ENCODE measurements at regions not wholly inside any gene's neighbourhood (a gene's known extent, or its start where the extent isn't known, plus 50 kb on each side); places are given as distances from the start of the nearest gene placed in this dataset.
"Not testable (repeated sequence)": the region's sequence is repeated elsewhere in the genome, so short reads cannot be mapped to it uniquely, and the experiment has no call there.

DNA sequence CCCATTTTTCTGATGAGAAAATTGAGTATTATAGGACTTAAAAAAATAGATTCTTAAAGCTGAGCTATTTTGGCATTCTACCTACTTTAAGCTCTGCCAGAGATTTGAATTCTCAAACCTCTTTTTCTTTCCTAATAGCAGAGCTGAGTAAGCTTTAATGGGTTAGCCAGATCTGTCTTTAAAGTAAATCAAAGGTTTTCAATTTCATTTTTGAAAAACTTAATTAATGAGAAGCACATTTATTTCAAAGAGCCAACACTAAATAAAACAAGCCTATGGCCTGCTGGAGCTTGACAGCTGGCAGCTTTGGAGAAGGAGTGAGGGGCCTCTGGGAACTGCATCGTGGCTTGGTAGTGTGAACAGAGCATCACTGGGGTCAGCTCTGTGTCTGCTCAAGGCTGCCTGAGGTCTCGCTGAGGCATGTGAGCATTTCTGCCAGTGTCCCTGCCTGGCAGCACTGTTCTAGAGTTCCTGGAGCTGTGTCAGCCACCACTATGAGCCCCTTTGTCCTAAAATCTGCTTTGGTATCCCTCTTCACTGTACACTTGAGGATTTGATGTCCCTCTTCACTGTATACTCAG, 50.4 kb upstream of the PRSS23 start:
- no peak for DNase-seq

DNA sequence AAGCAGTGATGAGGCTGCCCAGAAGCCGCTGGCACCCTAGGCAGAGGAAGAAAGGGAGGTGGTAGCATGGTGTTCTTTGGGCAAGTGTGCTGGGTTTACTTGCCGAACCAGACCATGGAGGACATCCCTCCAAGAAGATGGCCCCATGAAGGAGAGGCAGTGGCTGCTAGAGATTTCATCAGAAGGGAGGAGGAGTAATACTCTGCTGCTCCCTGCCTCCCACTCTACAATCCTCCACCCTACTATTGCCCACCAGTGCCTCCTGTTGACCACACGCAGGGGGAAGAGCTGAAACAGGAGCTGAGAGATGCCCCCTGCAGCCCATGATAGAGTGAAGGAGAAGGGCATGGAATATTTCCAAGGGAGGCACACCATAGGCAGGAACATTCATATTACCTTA, 51.0 kb upstream of the PRSS23 start:
- DNase-seq: no peak

DNA sequence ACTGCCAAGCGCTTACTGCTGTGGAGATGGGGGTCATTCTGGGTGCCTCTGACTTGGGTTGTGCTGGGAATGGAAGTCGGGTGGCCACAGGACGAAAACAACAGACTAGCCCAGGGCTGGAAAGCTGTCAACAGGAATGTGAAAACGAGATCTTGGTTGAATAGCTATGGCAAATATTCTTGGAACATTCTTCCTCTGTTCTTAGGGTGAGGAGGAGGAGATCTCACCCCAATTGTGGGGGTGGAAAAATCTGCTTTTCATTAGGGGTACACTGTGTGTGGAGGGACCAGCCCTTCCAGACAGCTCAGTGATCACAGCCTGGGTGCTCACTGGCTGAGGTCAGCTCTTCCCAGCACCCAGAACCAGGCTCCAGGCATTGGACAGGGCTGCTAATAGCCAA, 52.0 kb upstream of the PRSS23 start:
- no peak for DNase-seq

DNA sequence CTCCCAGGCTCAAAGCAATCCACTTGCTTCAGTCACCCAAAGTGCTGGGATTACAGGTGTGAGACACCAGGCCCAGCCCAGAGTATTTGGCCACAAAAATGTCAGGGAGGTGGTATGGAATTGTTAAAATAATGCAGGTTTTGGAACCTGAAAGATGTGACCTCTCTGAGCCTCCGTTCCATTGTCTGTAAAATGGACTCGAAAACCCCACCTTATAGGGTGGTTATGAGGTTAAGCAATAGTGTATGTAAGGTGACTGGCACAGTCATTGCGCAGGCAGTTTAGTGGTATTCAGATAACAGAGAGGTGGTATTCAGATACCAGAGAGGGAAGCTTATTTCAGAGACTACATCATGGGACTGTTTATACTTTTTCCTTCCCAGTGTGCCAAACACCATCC, 52.5 kb upstream of the PRSS23 start:
- no peak for DNase-seq

DNA sequence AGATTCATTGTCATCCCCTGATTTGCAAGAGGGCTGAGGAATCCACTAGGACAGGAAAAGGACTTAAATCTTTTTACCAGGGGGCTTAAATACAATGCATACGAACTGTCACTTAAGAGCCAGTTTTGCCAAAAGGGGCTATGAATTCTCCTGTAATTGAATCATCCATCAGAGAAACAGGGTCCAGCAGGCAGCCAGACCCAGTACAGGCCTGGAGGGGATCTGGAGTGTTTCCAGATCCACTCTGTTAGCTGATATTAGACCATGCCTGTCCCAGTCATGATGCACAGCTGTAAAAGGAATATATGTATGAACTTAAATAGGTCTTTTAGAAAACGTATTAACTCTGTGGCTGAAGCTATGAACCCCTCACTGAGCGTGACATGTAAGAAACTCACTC, 53.8 kb upstream of the PRSS23 start:
- DNase-seq: no peak

DNA sequence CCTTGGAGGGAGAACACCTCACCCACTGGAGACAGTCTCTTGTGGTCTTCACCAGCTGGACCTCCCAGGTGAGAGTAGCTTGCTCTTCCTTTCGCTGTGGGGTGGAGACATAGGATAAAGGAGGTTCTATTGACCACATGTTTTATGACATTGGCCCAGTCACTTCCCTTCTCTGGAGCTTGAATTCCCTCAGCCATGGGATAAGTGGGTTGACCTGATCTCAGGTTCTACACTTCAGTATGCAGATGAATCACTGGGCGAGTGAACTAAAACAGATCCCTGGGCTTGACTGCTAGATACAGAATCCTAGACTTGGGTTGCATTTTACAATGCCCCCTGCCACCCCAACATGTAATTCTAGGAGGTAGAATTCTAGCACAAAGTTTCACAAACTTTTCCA, 54.8 kb upstream of the PRSS23 start:
- DNase-seq: no peak

DNA sequence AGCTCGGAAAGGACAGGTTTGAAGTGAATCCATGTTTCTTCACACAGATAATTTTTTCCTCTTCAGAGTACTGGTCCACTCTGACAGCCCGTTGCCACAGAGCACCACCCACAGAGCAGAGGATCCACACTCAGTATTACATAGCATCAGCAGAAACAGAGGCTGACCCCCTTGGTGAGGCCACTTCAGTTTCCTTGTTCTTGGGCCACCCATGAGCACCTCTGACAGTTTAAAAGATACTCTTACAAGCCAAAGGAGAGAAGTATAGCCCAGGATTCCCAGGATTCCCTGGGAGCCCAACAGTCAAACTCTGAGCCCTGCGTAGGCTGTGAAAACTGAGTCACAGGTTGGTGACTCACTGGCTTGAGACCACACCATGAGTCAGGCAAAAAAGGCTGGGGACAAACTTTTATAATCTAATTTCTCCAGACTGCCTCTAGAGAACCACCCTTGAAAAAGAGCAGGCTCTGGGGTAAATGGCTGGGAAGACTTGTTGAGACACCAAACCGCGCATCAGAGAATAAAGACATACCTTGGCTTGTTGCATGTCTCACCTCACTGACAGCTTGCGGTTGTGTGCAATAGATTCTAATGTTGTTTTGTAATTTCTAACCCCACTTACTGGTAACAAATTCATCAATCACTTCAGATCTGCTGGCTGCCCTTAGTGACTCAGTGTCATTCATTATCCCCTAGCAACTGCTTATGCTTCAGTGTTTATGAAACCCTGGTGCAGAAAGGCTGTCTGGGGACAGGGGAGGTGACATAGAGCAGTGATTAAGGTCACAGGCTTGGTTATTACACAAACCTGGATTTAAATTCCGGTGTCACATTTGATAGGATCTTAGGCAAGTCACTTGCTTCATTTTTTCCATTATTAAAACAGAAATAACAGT, 56.9 kb upstream of the PRSS23 start:
- peak; percentile 64 for DNase-seq

DNA sequence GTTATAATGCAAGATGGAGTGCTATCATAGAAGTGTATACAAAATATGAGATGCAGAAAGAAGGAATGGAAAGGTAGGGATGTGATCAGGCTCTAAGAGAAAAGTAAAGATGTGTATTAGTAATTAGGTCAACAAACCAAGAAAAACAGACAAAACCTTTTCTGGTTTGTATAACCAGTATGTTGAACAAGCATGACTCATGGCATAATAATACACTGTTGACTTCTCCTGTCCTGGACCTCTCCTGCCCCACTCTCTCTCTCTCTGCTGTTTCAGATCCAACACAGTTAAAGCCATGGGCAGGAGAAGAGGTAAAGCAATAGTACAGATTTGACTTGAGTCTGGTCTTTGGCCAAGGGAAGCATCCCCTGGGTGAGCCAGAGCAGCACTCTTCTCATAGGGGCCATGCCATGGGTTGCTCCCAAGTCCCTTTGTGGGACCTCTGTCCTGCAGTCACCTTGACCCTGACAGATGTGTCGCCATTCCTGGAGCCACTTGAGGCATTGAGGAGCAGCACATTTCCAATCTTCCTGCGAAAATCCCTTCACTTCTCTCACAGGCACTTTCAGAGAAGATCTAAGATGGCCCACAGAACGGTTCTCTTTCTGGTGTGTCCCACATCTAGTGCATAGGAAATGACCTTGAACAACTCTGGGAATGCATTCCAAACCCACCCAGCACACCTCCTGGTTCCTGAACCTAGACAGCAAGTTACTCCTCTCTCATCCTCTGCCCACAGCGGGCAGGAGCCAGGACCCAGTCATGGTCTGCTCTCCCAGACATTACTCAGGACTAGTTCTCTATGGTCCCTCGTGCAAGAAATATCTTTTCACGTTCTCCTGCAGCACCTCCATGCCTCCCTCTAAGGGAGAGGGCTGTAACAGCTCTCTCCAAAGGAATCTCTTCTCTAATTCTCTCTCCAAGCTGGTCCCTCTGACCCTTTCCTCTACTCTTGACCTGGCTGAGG, 58.2 kb upstream of the PRSS23 start:
- no peak for DNase-seq

DNA sequence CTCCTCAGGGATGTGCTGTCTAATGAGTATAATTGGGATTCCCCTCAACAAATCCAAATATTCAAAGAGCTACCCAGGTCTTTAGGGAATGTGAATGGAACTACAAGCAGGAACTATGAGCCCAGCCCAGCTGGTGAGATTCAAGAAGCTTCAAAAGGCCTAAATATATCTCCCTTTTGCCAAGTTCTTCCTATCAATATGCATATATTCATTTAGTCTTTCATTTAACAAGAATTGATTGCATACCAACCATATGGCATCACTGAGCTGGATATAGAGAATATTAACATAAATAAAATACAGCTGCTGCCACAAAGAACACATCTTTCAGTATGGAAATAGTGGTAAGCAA, 58.9 kb upstream of the PRSS23 start:
- DNase-seq: no peak

DNA sequence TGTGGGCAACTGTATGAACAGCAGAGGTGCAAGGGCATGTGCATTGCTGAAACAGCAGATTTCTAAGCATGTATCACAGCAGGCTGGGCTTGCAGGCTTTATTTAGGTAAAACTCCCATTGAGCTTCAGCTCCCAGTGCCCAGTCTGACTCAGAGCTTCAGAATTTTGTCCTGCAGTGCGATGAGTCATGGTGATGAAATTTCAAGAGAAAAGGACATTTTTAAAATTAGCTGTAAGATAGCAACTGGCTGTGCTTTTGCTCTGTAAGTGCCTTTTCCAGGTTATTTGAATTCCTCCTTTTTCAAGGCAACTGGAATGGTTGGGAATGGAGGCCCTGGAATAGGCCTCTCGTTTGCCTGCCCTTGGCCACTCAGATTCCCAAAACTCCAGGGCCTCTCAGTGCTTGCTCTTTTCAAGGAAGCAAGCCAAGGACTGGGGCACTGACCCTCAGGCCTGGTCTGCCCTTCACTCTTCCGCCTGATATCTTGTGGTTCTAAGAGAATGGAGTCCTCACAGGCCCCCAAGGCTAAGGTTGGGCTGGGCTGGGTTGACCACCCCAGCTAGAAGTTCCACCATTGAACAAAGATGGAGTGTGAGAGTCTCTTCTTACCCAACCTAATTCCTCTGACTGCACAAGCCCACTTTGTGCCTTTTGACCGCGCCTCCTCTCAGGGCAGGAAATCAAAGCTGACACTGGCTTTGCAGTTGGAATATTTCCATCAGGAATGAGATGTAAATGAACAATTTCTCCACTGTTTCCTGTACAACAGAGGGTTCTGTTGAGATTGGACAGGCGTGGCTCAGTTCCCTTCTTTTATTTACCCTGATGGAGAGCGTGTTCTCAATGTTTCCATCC, 59.5 kb upstream of the PRSS23 start:
- no peak for DNase-seq

DNA sequence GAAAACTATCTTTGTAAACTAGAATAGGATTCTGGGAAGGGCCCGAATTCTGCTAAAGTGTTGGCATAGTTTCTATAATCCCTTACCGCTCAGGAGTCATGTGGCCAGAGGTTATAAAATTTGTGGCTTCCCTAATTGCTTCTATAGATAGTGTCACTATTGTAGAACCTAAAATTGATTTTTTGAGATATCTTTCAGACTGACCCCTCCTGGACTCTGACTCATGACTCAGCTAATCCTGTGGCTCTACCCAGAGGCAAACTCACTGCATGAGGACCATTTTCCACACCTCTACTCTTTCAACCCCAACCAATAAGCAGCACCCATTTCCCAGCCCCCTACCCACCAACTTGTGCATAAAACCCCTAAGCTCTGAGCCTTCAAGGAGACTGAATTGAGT, 61.8 kb upstream of the PRSS23 start:
- no peak for DNase-seq

DNA sequence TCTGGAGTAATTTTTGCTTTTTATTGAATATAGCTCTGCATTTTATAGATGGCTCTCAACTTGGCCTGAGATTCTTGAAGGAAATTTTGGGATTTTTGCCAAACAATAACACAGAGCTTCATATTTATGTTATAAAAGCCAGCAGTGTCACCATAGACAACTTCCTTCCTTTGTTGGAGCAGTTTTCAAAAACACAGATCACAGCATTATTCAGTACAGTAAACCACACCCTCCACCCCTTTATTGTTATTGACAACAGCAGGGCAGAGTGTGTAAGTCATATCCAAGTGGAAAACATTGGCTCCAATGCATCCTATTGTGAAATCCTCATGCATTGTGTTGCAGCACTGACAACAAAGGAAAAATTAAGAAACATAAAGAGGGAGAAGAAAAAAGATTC, 62.6 kb upstream of the PRSS23 start:
- no peak for DNase-seq

DNA sequence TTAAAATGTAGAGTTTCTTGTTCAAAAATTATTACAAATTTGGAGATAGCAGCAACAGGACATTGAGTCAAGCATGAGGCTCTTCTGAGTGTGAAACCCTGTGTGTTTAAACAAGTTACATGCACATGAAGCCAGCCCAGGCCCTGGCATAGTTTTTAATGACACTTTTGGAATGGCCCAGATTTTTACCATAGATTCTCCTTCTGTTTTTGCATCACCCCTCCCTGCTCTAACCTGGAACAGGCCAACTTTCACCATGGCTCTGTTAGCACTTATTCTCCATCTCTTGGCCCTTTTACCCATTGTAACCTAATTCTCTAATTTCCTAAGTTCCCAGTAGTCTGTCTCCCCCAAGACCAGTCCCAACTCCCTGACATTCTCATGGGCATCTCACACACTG, 63.1 kb upstream of the PRSS23 start:
- no peak for DNase-seq

DNA sequence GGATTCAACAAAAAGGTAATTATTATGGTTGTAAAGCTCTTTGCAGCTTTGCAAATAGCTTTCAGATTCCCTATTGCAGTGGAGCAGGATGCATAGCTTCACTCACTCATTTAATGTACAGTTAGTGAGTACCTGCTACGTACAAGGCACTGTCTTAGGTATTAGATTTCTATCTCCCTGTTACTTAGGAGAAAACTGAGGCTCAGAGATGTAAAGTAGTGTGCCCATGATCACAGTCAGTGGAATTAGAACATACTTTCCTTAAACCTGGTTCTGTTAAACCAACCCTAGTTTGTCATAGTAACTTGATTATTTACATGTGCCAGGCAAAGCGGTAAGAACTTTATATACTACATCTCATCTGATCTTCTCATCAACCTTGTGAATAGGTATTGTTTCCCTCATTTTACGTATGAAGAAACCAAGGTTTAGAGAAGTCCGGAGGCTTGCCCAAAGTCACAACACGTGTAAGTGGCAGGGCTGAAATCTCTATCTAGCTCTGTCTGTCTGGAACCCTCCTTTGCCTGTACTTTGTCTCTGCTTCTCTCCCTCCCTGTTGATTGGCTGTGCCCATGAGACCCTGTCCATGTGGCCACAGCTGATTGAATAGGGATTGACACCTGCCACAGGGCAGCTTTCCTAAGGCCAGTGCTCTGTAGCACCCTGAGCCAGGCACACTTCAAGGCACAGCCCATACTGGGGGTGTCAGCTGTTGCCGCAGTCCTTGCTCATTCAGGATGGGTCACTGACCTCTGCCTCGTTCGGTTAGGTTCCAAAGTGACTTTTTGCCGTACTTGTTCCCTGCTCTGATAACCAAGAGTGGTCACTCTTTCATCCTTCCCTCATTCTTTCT, 63.8 kb upstream of the PRSS23 start:
- no peak for DNase-seq

DNA sequence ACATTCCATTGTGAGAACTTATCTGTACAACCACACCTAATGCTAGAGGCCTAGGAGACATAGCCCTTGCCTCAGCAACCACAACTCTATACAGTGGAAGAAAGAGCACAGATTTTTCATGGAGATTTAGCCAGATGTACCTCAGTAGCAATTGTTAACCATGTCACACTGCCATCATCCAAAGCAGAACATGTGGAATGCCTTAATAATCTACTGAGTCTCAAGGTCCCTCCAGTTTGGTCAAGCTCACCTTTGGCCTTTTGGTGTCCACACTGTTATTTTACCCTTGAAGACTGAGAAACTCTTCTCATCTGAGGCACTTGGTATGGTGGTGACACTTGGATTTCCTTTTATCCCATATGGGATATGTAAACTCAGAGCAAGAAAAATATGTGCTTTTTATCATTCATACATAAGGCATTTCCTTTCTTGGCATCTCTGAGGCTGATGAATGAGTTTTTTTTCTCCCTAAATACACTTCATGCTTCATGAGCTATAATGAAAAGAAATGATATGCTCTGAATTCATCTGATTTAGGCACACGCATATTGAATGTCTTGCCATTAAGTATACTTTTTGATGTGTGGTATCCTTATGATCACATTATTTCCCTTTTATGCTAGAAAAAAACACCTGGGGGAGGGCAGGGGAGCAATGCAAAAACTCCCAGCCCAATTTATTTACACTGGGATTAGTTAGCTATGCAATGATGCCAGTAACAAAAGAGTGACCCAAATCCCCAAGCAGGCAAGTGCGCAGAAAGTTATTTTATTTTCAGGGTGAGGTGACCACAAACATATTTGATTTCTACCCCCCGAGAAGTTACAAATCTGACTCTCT, 63.3 kb upstream of the ME3 start:
- DNase-seq: no peak

DNA sequence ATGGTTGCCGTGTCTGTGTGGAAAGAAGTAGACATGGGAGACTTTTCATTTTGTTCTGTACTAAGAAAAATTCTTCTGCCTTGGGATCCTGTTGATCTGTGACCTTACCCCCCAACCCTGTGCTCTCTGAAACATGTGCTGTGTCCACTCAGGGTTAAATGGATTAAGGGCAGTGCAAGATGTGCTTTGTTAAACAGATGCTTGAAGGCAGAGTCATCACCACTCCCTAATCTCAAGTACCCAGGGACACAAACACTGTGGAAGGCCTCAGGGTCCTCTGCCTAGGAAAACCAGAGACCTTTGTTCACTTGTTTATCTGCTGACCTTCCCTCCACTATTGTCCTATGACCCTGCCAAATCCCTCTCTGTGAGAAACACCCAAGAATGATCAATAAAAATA, 60.3 kb upstream of the ME3 start:
- not testable (repeated sequence) for DNase-seq

DNA sequence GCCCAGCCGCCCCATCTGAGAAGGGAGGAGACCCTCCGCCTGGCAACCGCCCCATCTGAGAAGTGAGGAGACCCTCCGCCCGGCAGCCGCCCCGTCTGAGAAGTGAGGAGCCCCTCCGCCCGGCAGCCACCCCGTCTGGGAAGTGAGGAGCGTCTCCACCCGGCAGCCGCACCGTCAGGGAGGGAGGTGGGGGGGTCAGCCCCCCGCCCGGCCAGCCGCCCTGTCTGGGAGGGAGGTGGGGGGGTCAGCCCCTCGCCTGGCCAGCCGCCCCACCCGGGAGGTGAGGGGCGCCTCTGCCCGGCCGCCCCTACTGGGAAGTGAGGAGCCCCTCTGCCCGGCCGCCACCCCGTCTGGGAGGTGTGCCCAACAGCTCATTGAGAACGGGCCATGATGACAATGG, 59.9 kb upstream of the ME3 start:
- not testable (repeated sequence) for DNase-seq

DNA sequence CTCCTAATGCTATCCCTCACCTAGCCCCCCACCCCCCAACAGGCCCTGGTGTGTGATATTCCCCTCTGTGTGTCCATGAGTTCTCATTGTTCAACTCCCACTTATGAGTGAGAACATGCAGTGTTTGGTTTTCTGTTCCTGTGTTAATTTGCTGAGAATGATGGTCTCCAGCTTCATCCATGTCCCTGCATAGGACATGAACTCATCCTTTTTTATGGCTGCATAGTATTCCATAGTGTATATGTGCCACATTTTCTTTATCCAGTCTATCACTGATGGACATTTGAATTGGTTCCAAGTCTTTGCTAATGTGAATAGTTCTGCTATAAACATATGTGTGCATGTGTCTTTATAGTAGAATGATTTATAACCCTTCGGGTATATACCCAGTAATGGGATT, 57.2 kb upstream of the ME3 start:
- not testable (repeated sequence) for DNase-seq

DNA sequence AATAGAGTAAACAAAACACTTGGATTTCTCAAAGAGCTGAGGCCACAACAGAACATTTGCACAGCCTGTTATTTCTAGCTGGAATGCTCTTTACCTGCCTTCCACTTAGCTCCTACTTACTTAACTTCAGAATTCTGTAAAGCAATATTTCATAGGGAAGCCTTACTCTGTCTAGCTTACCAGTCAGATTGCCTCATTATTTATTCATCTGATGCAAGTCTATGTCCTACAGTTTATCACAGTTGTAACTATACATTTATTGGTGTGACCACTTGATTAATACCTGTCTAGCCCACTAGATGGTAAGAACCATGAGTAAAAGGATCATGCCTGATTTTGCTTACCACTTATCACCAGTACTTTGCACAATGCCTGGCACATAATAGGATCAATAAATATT, 56.1 kb upstream of the ME3 start:
- no peak for DNase-seq

DNA sequence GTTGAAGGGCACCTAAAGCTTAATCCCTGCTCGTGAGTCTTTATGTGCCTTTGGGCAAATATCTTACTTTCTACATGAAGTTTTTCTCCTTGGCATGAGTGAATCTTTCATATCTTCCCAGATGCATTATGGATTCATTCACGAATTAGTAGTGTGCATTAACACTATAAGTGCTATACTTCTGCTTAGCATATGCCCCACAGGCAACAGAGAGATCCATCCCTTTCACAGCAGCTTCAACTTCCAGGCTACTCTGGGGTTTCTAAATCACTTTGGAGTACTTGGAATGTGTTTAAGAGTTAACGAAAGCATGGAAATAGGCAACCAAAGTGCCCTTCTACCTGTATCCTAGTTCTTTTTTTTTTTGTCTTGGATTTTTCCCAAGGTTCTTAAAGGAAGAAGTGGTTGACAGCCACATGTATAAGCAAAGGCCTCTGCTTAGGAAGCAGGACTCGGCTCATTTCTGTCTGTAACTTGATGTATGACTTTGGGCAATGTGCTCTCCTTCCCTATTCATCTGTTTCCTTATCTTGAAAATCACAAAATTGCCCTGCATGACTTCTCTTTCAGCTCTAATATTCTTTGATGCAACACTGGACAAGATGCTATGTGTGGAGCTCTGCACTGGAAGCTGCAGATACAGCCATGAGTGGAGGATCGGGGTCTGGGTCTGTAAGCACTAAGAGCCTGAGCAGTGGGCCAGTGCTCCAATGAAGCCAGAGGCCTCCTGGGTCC, 54.5 kb upstream of the ME3 start:
- DNase-seq: no peak
